ENCODE measurements at regions not wholly inside any gene's neighbourhood (a gene's known extent, or its start where the extent isn't known, plus 50 kb on each side); places are given as distances from the start of the nearest gene placed in this dataset.

DNA sequence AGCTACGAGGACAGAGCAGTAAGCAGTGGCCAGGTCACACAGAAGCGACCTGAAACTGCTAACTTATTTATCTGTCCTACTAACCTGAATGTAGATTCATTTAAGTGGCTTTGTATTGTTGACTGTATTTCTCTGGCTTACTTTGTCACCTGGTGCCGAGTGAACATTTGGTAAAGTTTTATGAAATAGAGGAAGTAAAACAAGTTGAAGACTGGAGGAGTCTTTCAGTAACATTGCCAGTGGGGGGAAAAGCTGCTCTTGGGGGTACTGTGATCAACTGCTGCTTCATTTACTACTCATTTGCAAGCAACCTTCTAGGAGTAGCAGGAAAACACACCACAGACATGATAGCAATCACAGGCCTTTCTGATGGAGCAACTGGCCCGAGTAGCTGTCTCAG lies 615.0 kb downstream of the FGF9 start:
- Histone ChIP-seq H3K79me2 (ENCODE audit: control insufficient read depth in 1 of 2, insufficient read depth in 2 of 2, low read length in 2 of 2) (no peaks in the 10 kb centered on the region), H3K79me1 (ENCODE audit: low read depth, low read length) (no peaks in the 10 kb centered on the region), H3K27me3 (replicated peaks in 1 of 4; ENCODE audit: control insufficient read depth in 3 of 4, extremely low read depth in 1 of 4, insufficient read depth in 3 of 4, low read length in 3 of 4) (no peaks in the 10 kb centered on the region), H3K4ac (replicated peaks; ENCODE audit: insufficient read length, low read depth, low read length) (no peak overlapping the region), H4K5ac (ENCODE audit: insufficient read length, low read depth, low read length) (no peak overlapping the region), H3K4me1 (replicated peaks in 1 of 4; ENCODE audit: control insufficient read depth in 3 of 4, insufficient read depth in 4 of 4, low read length in 3 of 4) (no peaks in the 10 kb centered on the region), H2BK12ac (ENCODE audit: low read depth, low read length) (no peak overlapping the region), H3K4me3 (ENCODE audit: extremely low read depth in 1 of 4, insufficient read depth in 2 of 4, low read depth in 3 of 4, low read length in 4 of 4) (no peak overlapping the region), H2AK5ac (ENCODE audit: low read depth, low read length) (no peak overlapping the region), H3K23ac (ENCODE audit: insufficient read length) (no peak overlapping the region), H3K9ac (replicated peaks in 1 of 4; ENCODE audit: extremely low read depth in 1 of 4, low read depth in 3 of 4, low read length in 3 of 4) (no peak overlapping the region), H2BK15ac (ENCODE audit: low read length) (no peak overlapping the region), H3K56ac (replicated peaks; ENCODE audit: insufficient read length, low read depth, low read length) (no peak overlapping the region), H2AFZ (ENCODE audit: low read length) (no peak overlapping the region), H3K18ac (ENCODE audit: extremely low read depth, low read length) (no peak overlapping the region), H4K91ac (replicated peaks; ENCODE audit: insufficient read length, low read length) (no peak overlapping the region), H3K36me3 (ENCODE audit: control insufficient read depth in 2 of 4, insufficient read depth in 4 of 4, low read length in 3 of 4) (no peaks in the 10 kb centered on the region), H2BK20ac (ENCODE audit: low read length) (no peak overlapping the region), H2BK5ac (ENCODE audit: low read depth, low read length) (no peak overlapping the region), H4K20me1 (replicated peaks in 1 of 2; ENCODE audit: control insufficient read depth in 1 of 2, insufficient read depth in 2 of 2, low read length in 2 of 2) (no peaks in the 10 kb centered on the region), H3K27ac (ENCODE audit: low read depth, low read length) (no peak overlapping the region), H3K4me2 (ENCODE audit: insufficient read depth in 1 of 2, low read depth in 2 of 2, low read length in 2 of 2) (no peak overlapping the region), H3K23me2 (ENCODE audit: low read depth, low read length) (no peaks in the 10 kb centered on the region), H3K9me3 (ENCODE audit: insufficient read depth in 2 of 2, low read depth in 1 of 2, low read length in 1 of 2) (no peaks in the 10 kb centered on the region; a peak in 1 of 4 replicates), H4K8ac (ENCODE audit: extremely low read depth, insufficient read depth, low read length) (peak overlapping the region; percentile 28; the same call in 1 of the 2 replicates), H3K14ac (ENCODE audit: insufficient read length) (no peak overlapping the region), H2BK120ac (replicated peaks; ENCODE audit: low read depth, low read length) (no peak overlapping the region)
- FAIRE-seq (no peak), DNase-seq (ENCODE audit: low read depth in 1 of 2, low spot score in 2 of 2) (no peak)
- 87% methylated on average over 4 of the region's 4 CpGs; no CpG with 5 or more reads in 1 of the 2 experiments for WGBS, 2 experiments (ENCODE audit: extremely low coverage in 1 of 2, insufficient coverage in 1 of 2, insufficient read length in 1 of 2, insufficient replicate concordance in 2 of 2, low coverage in 1 of 2, low lambda C conversion rate in 2 of 2, missing lambda C conversion rate in 1 of 2)
- POLR2A ChIA-PET (ENCODE audit: partially characterized antibody) = no interaction called here
- TF ChIP-seq SAP30 (IDR thresholded peaks at IDR 0.05; ENCODE audit: insufficient read depth, insufficient replicate concordance, low read length) (no peak), RXRA (IDR thresholded peaks at IDR 0.05; ENCODE audit: insufficient read depth, low read depth, low read length) (no peak), CEBPB (IDR thresholded peaks at IDR 0.05; ENCODE audit: low read depth, low read length) (no peak), CBX5 (IDR thresholded peaks at IDR 0.05; ENCODE audit: low read depth, low read length) (no peak), SP4 (IDR thresholded peaks at IDR 0.05; ENCODE audit: low read length) (no peak), KDM1A (IDR thresholded peaks at IDR 0.05; ENCODE audit: borderline replicate concordance, low read length) (no peak)
- TF ChIP-seq, protein P1, sequence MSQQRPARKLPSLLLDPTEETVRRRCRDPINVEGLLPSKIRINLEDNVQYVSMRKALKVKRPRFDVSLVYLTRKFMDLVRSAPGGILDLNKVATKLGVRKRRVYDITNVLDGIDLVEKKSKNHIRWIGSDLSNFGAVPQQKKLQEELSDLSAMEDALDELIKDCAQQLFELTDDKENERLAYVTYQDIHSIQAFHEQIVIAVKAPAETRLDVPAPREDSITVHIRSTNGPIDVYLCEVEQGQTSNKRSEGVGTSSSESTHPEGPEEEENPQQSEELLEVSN (IDR thresholded peaks at IDR 0.05) = no peak
- CTCF ChIA-PET (ENCODE audit: partially characterized antibody) = interaction anchor here (1.2 kb wide), 1 partner anchor 471 kb away, joined by 4 read pairs; no protein-coding TSS in a partner anchor
